ENCODE measurements at regions not wholly inside any gene's neighbourhood (a gene's known extent, or its start where the extent isn't known, plus 50 kb on each side); places are given as distances from the start of the nearest gene placed in this dataset.

DNA sequence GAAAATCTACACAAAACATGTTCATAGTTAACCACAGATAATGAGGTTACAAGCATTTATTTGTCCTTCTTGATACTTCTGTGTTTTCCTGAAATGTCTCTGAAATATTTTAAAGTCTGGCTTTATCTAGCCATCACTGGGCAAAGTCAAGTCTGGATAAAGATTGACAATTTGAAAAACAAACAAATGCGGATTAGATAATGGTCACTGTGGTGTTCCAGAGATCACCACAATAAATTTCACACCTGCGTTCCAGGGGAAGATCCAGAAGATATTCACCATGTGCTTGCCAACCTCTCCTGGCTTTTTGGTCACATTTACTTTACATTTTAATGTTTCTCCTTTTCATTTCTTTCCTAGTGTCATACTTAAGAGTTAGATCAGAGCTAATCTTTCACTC lies 109.7 kb upstream of the CCDC28A start:
- Histone ChIP-seq H4K20me1 (replicated peaks; ENCODE audit: insufficient read depth) (peaks cover 5% of the 10 kb centered on the region; the same call in 1 of the 2 replicates), H3K4me3 (no peak overlapping the region), H3K36me3 (ENCODE audit: insufficient read depth) (no peaks in the 10 kb centered on the region), H3K4me2 (no peak overlapping the region), H3K79me2 (replicated peaks; ENCODE audit: insufficient read depth) (peaks cover 68% of the 10 kb centered on the region), H3F3A (replicated peaks; ENCODE audit: low read depth) (no peaks in the 10 kb centered on the region), H2AFZ (no peak overlapping the region), H3K27me3 (ENCODE audit: insufficient read depth) (no peaks in the 10 kb centered on the region), H3K9me2 (ENCODE audit: insufficient read depth) (no peaks in the 10 kb centered on the region), H3K27ac (ENCODE audit: low read depth) (no peak overlapping the region), H3K4me1 (ENCODE audit: insufficient read depth) (peaks cover 5% of the 10 kb centered on the region)
- DNase-seq (ENCODE audit: low spot score) (no peak), ATAC-seq (no peak)
- Mint-ChIP-seq H3K27ac (no peak overlapping the region), H3K4me3 (no peak overlapping the region), H3K9me3 (no peaks in the 10 kb centered on the region), H3K4me1 (peaks cover 9% of the 10 kb centered on the region), H3K36me3 (ENCODE audit: low read depth) (no peaks in the 10 kb centered on the region), H3K27me3 (ENCODE audit: insufficient read depth, low read depth, poor library complexity) (peaks cover 2% of the 10 kb centered on the region)
- TF ChIP-seq, protein P1, sequence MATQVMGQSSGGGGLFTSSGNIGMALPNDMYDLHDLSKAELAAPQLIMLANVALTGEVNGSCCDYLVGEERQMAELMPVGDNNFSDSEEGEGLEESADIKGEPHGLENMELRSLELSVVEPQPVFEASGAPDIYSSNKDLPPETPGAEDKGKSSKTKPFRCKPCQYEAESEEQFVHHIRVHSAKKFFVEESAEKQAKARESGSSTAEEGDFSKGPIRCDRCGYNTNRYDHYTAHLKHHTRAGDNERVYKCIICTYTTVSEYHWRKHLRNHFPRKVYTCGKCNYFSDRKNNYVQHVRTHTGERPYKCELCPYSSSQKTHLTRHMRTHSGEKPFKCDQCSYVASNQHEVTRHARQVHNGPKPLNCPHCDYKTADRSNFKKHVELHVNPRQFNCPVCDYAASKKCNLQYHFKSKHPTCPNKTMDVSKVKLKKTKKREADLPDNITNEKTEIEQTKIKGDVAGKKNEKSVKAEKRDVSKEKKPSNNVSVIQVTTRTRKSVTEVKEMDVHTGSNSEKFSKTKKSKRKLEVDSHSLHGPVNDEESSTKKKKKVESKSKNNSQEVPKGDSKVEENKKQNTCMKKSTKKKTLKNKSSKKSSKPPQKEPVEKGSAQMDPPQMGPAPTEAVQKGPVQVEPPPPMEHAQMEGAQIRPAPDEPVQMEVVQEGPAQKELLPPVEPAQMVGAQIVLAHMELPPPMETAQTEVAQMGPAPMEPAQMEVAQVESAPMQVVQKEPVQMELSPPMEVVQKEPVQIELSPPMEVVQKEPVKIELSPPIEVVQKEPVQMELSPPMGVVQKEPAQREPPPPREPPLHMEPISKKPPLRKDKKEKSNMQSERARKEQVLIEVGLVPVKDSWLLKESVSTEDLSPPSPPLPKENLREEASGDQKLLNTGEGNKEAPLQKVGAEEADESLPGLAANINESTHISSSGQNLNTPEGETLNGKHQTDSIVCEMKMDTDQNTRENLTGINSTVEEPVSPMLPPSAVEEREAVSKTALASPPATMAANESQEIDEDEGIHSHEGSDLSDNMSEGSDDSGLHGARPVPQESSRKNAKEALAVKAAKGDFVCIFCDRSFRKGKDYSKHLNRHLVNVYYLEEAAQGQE (IDR thresholded peaks at IDR 0.05; ENCODE audit: unreplicated experiment): no peak
- TF ChIP-seq EZH2phosphoT487 (IDR thresholded peaks at IDR 0.05; ENCODE audit: unreplicated experiment) (no peak), CREB1 (CRISPR knock-in tag; IDR thresholded peaks at IDR 0.05; ENCODE audit: low read depth) (no peak), EZH2 (IDR thresholded peaks at IDR 0.05; ENCODE audit: low read depth, unreplicated experiment) (no peak), ZNF114 (CRISPR knock-in tag; IDR thresholded peaks at IDR 0.05) (no peak), NANOG (IDR thresholded peaks at IDR 0.05; ENCODE audit: borderline replicate concordance) (no peak), JUNB (IDR thresholded peaks at IDR 0.05; ENCODE audit: unreplicated experiment) (no peak), STAT1 (IDR thresholded peaks at IDR 0.05; ENCODE audit: unreplicated experiment) (no peak), POLR2AphosphoS5 (IDR thresholded peaks at IDR 0.05; ENCODE audit: low read depth) (no peak), ZNF331 (CRISPR knock-in tag; IDR thresholded peaks at IDR 0.05; ENCODE audit: low read depth) (no peak)
- TF ChIP-seq, protein P2, sequence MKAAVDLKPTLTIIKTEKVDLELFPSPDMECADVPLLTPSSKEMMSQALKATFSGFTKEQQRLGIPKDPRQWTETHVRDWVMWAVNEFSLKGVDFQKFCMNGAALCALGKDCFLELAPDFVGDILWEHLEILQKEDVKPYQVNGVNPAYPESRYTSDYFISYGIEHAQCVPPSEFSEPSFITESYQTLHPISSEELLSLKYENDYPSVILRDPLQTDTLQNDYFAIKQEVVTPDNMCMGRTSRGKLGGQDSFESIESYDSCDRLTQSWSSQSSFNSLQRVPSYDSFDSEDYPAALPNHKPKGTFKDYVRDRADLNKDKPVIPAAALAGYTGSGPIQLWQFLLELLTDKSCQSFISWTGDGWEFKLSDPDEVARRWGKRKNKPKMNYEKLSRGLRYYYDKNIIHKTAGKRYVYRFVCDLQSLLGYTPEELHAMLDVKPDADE (IDR thresholded peaks at IDR 0.05): no peak
- TF ChIP-seq, protein P3, sequence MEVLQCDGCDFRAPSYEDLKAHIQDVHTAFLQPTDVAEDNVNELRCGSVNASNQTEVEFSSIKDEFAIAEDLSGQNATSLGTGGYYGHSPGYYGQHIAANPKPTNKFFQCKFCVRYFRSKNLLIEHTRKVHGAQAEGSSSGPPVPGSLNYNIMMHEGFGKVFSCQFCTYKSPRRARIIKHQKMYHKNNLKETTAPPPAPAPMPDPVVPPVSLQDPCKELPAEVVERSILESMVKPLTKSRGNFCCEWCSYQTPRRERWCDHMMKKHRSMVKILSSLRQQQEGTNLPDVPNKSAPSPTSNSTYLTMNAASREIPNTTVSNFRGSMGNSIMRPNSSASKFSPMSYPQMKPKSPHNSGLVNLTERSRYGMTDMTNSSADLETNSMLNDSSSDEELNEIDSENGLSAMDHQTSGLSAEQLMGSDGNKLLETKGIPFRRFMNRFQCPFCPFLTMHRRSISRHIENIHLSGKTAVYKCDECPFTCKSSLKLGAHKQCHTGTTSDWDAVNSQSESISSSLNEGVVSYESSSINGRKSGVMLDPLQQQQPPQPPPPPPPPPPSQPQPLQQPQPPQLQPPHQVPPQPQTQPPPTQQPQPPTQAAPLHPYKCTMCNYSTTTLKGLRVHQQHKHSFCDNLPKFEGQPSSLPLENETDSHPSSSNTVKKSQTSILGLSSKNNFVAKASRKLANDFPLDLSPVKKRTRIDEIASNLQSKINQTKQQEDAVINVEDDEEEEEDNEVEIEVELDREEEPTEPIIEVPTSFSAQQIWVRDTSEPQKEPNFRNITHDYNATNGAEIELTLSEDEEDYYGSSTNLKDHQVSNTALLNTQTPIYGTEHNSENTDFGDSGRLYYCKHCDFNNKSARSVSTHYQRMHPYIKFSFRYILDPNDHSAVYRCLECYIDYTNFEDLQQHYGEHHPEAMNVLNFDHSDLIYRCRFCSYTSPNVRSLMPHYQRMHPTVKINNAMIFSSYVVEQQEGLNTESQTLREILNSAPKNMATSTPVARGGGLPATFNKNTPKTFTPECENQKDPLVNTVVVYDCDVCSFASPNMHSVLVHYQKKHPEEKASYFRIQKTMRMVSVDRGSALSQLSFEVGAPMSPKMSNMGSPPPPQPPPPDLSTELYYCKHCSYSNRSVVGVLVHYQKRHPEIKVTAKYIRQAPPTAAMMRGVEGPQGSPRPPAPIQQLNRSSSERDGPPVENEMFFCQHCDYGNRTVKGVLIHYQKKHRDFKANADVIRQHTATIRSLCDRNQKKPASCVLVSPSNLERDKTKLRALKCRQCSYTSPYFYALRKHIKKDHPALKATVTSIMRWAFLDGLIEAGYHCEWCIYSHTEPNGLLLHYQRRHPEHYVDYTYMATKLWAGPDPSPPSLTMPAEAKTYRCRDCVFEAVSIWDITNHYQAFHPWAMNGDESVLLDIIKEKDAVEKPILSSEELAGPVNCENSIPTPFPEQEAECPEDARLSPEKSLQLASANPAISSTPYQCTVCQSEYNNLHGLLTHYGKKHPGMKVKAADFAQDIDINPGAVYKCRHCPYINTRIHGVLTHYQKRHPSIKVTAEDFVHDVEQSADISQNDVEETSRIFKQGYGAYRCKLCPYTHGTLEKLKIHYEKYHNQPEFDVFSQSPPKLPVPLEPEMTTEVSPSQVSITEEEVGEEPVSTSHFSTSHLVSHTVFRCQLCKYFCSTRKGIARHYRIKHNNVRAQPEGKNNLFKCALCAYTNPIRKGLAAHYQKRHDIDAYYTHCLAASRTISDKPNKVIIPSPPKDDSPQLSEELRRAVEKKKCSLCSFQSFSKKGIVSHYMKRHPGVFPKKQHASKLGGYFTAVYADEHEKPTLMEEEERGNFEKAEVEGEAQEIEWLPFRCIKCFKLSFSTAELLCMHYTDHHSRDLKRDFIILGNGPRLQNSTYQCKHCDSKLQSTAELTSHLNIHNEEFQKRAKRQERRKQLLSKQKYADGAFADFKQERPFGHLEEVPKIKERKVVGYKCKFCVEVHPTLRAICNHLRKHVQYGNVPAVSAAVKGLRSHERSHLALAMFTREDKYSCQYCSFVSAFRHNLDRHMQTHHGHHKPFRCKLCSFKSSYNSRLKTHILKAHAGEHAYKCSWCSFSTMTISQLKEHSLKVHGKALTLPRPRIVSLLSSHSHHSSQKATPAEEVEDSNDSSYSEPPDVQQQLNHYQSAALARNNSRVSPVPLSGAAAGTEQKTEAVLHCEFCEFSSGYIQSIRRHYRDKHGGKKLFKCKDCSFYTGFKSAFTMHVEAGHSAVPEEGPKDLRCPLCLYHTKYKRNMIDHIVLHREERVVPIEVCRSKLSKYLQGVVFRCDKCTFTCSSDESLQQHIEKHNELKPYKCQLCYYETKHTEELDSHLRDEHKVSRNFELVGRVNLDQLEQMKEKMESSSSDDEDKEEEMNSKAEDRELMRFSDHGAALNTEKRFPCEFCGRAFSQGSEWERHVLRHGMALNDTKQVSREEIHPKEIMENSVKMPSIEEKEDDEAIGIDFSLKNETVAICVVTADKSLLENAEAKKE (CRISPR knock-in tag; IDR thresholded peaks at IDR 0.05): no peak
- TF ChIP-seq, protein P4, sequence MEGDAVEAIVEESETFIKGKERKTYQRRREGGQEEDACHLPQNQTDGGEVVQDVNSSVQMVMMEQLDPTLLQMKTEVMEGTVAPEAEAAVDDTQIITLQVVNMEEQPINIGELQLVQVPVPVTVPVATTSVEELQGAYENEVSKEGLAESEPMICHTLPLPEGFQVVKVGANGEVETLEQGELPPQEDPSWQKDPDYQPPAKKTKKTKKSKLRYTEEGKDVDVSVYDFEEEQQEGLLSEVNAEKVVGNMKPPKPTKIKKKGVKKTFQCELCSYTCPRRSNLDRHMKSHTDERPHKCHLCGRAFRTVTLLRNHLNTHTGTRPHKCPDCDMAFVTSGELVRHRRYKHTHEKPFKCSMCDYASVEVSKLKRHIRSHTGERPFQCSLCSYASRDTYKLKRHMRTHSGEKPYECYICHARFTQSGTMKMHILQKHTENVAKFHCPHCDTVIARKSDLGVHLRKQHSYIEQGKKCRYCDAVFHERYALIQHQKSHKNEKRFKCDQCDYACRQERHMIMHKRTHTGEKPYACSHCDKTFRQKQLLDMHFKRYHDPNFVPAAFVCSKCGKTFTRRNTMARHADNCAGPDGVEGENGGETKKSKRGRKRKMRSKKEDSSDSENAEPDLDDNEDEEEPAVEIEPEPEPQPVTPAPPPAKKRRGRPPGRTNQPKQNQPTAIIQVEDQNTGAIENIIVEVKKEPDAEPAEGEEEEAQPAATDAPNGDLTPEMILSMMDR (conservative IDR thresholded peaks at IDR 0.05; ENCODE audit: low read depth in 2 of 2): no peak

All from GM23338 (cell line).